ENCODE measurements at regions not wholly inside any gene's neighbourhood (a gene's known extent, or its start where the extent isn't known, plus 50 kb on each side); places are given as distances from the start of the nearest gene placed in this dataset.

DNA sequence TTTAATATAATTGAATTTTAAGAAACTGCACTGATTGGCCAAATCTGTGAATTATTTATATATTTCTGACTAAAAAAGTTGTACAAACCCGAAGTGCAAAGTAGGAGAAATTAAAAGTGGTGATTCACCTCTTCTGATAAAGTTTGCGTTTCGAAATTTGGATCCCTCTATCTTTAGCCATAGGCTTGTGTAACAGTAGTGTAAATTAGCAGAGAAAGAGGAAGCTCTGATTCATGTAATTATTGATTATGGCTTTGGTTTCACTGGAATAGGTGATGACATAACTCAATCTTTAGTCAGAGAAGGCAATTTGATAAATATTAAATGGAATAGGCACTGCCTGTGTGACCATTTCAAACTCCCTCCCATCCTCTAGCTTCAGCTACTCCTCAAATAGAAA, 717.8 kb upstream of the PCDH7 start:
- TF ChIP-seq, protein P1, sequence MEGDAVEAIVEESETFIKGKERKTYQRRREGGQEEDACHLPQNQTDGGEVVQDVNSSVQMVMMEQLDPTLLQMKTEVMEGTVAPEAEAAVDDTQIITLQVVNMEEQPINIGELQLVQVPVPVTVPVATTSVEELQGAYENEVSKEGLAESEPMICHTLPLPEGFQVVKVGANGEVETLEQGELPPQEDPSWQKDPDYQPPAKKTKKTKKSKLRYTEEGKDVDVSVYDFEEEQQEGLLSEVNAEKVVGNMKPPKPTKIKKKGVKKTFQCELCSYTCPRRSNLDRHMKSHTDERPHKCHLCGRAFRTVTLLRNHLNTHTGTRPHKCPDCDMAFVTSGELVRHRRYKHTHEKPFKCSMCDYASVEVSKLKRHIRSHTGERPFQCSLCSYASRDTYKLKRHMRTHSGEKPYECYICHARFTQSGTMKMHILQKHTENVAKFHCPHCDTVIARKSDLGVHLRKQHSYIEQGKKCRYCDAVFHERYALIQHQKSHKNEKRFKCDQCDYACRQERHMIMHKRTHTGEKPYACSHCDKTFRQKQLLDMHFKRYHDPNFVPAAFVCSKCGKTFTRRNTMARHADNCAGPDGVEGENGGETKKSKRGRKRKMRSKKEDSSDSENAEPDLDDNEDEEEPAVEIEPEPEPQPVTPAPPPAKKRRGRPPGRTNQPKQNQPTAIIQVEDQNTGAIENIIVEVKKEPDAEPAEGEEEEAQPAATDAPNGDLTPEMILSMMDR (conservative IDR thresholded peaks at IDR 0.05; ENCODE audit: low read length): no peak
- no peak for TF ChIP-seq EZH2phosphoT487 (IDR thresholded peaks at IDR 0.05; ENCODE audit: borderline replicate concordance, low read depth, low read length)
